Activated naive CD4-positive, alpha-beta T cell treated with anti-CD3 and anti-CD28 coated beads, Interleukin-2, amount 10 ng/mL, durations not matched to agents 7 days and 5 days (primary cell): ENCODE measurements at regions not wholly inside any gene's neighbourhood (a gene's known extent, or its start where the extent isn't known, plus 50 kb on each side); places are given as distances from the start of the nearest gene placed in this dataset.
"Not testable (repeated sequence)": the region's sequence is repeated elsewhere in the genome, so short reads cannot be mapped to it uniquely, and the experiment has no call there.

Experiments
- CTCF ChIA-PET: fragments of 350-600 bp; sonication (Branson Sonifier 250); formaldehyde crosslinking; loops from one replicate; lab custom pipeline; 2021; ENCODE audit warnings: antibody characterized with exemption; lab: Charles Lee
- DNase-seq: peaks from one replicate; pipeline ENCODE4 v3.0.0-alpha.2; 2020
- H3K27ac Mint-ChIP-seq: one replicate; pipeline ENCODE4 v1.8.0; 2021; ENCODE audit warnings: mild to moderate bottlenecking, moderate library complexity, mixed read lengths
- H3K27me3 Mint-ChIP-seq: one replicate; pipeline ENCODE4 v1.8.0; 2021; ENCODE audit warnings: mild to moderate bottlenecking, mixed read lengths
- H3K36me3 Mint-ChIP-seq: one replicate; pipeline ENCODE4 v1.8.0; 2021; ENCODE audit warnings: mixed read lengths
- H3K4me1 Mint-ChIP-seq: one replicate; pipeline ENCODE4 v1.8.0; 2021; ENCODE audit warnings: mixed read lengths
- H3K4me3 Mint-ChIP-seq: one replicate; pipeline ENCODE4 v1.8.0; 2021; ENCODE audit warnings: mild to moderate bottlenecking, moderate library complexity, mixed read lengths
- H3K9me3 Mint-ChIP-seq: one replicate; pipeline ENCODE4 v1.8.0; 2021; ENCODE audit warnings: mixed read lengths

- no peak for DNase-seq
- Mint-ChIP-seq H3K27me3 (no peaks in the 10 kb centered on the region), H3K27ac (no peak overlapping the region), H3K4me3 (no peak overlapping the region), H3K36me3 (no peaks in the 10 kb centered on the region), H3K9me3 (no peaks in the 10 kb centered on the region), H3K4me1 (no peaks in the 10 kb centered on the region)
- CTCF ChIA-PET = no interaction called here
Observed at GRCh38 chr2:56040834-56041233, 117.3 kb upstream of the EFEMP1 start.

GRCh38 chr2:56047136-56047535 is 123.6 kb upstream of the EFEMP1 start:
- no peak for DNase-seq
- Mint-ChIP-seq H3K36me3 (no peaks in the 10 kb centered on the region), H3K4me3 (no peak overlapping the region), H3K4me1 (no peaks in the 10 kb centered on the region), H3K27me3 (no peaks in the 10 kb centered on the region), H3K27ac (no peak overlapping the region), H3K9me3 (no peaks in the 10 kb centered on the region)
- CTCF ChIA-PET = no interaction called here

- Mint-ChIP-seq H3K36me3 (no peaks in the 10 kb centered on the region), H3K27me3 (no peaks in the 10 kb centered on the region), H3K9me3 (no peaks in the 10 kb centered on the region), H3K4me1 (no peaks in the 10 kb centered on the region), H3K4me3 (no peak overlapping the region), H3K27ac (no peak overlapping the region)
- CTCF ChIA-PET = no interaction called here
- no peak for DNase-seq
Observed at GRCh38 chr2:56049233-56049845, 125.8 kb upstream of the EFEMP1 start.

- Mint-ChIP-seq H3K4me3 (no peak overlapping the region), H3K36me3 (no peaks in the 10 kb centered on the region), H3K27me3 (no peaks in the 10 kb centered on the region), H3K4me1 (no peaks in the 10 kb centered on the region), H3K27ac (no peak overlapping the region), H3K9me3 (no peaks in the 10 kb centered on the region)
- CTCF ChIA-PET = no interaction called here
- no peak for DNase-seq
Observed at GRCh38 chr2:56053679-56054078, 130.1 kb upstream of the EFEMP1 start.

- Mint-ChIP-seq H3K27ac (no peak overlapping the region), H3K4me1 (no peaks in the 10 kb centered on the region), H3K36me3 (no peaks in the 10 kb centered on the region), H3K4me3 (no peak overlapping the region), H3K9me3 (peaks cover 3% of the 10 kb centered on the region), H3K27me3 (no peaks in the 10 kb centered on the region)
- no peak for DNase-seq
- CTCF ChIA-PET = no interaction called here
Observed at GRCh38 chr2:56055405-56055804, 128.4 kb upstream of the CCDC85A start.

GRCh38 chr2:56061327-56061726 is 122.5 kb upstream of the CCDC85A start:
- H3K4me1 Mint-ChIP-seq, H3K4me3 Mint-ChIP-seq, H3K27ac Mint-ChIP-seq, DNase-seq, CTCF ChIA-PET, H3K27me3 Mint-ChIP-seq, H3K9me3 Mint-ChIP-seq, H3K36me3 Mint-ChIP-seq: not testable (repeated sequence)

- Mint-ChIP-seq H3K4me3 (no peak overlapping the region), H3K4me1 (no peaks in the 10 kb centered on the region), H3K27ac (no peak overlapping the region), H3K27me3 (no peaks in the 10 kb centered on the region), H3K36me3 (no peaks in the 10 kb centered on the region), H3K9me3 (no peaks in the 10 kb centered on the region)
- CTCF ChIA-PET = no interaction called here
- no peak for DNase-seq
Observed at GRCh38 chr2:56068746-56069145, 115.0 kb upstream of the CCDC85A start.

GRCh38 chr2:56077359-56077915 is 106.4 kb upstream of the CCDC85A start:
- no peak overlapping the region for H3K27ac Mint-ChIP-seq

GRCh38 chr2:56082665-56083064 is 101.1 kb upstream of the CCDC85A start:
- CTCF ChIA-PET = no interaction called here
- H3K4me1 Mint-ChIP-seq = no peaks in the 10 kb centered on the region
- no peak for DNase-seq
- no peaks in the 10 kb centered on the region for H3K27me3 Mint-ChIP-seq
- H3K9me3 Mint-ChIP-seq = peaks cover 2% of the 10 kb centered on the region
- H3K36me3 Mint-ChIP-seq = no peaks in the 10 kb centered on the region
- H3K4me3 Mint-ChIP-seq = no peak overlapping the region
- no peak overlapping the region for H3K27ac Mint-ChIP-seq

More at GRCh38 chr2:56077359-56077915, 106.4 kb upstream of the CCDC85A start:
- CTCF ChIA-PET = no interaction called here
- peaks cover 2% of the 10 kb centered on the region for H3K9me3 Mint-ChIP-seq
- no peak for DNase-seq
- H3K4me3 Mint-ChIP-seq = no peak overlapping the region
- no peaks in the 10 kb centered on the region for H3K36me3 Mint-ChIP-seq
- no peaks in the 10 kb centered on the region for H3K27me3 Mint-ChIP-seq
- H3K4me1 Mint-ChIP-seq = no peaks in the 10 kb centered on the region

- Mint-ChIP-seq H3K27me3 (no peaks in the 10 kb centered on the region), H3K4me1 (no peaks in the 10 kb centered on the region), H3K36me3 (no peaks in the 10 kb centered on the region), H3K27ac (no peak overlapping the region), H3K4me3 (no peak overlapping the region), H3K9me3 (peaks cover 2% of the 10 kb centered on the region)
- CTCF ChIA-PET = no interaction called here
- no peak for DNase-seq
Observed at GRCh38 chr2:56084111-56084901, 99.5 kb upstream of the CCDC85A start.

- Mint-ChIP-seq H3K36me3 (no peaks in the 10 kb centered on the region), H3K4me3 (no peak overlapping the region), H3K27ac (no peak overlapping the region), H3K9me3 (peaks cover 2% of the 10 kb centered on the region), H3K27me3 (no peaks in the 10 kb centered on the region), H3K4me1 (no peaks in the 10 kb centered on the region)
- CTCF ChIA-PET = no interaction called here
- no peak for DNase-seq
Observed at GRCh38 chr2:56086336-56086735, 97.5 kb upstream of the CCDC85A start.

GRCh38 chr2:56088411-56088810 is 95.4 kb upstream of the CCDC85A start:
- Mint-ChIP-seq H3K4me1 (no peaks in the 10 kb centered on the region), H3K9me3 (no peaks in the 10 kb centered on the region), H3K36me3 (no peaks in the 10 kb centered on the region), H3K27me3 (no peaks in the 10 kb centered on the region), H3K4me3 (no peak overlapping the region), H3K27ac (no peak overlapping the region)
- CTCF ChIA-PET = no interaction called here
- no peak for DNase-seq

GRCh38 chr2:56089931-56090330 is 93.9 kb upstream of the CCDC85A start:
- CTCF ChIA-PET = no interaction called here
- Mint-ChIP-seq H3K4me3 (no peak overlapping the region), H3K36me3 (no peaks in the 10 kb centered on the region), H3K27me3 (no peaks in the 10 kb centered on the region), H3K27ac (no peak overlapping the region), H3K4me1 (no peaks in the 10 kb centered on the region), H3K9me3 (no peaks in the 10 kb centered on the region)
- DNase-seq = no peak

GRCh38 chr2:56099963-56100362 is 83.8 kb upstream of the CCDC85A start:
- no peaks in the 10 kb centered on the region for H3K27me3 Mint-ChIP-seq
- CTCF ChIA-PET = no interaction called here
- no peak overlapping the region for H3K4me3 Mint-ChIP-seq
- no peaks in the 10 kb centered on the region for H3K9me3 Mint-ChIP-seq
- H3K36me3 Mint-ChIP-seq = no peaks in the 10 kb centered on the region
- H3K4me1 Mint-ChIP-seq = no peaks in the 10 kb centered on the region
- no peak for DNase-seq
- no peak overlapping the region for H3K27ac Mint-ChIP-seq

- H3K36me3 Mint-ChIP-seq = no peaks in the 10 kb centered on the region
- no peak overlapping the region for H3K27ac Mint-ChIP-seq
- no peaks in the 10 kb centered on the region for H3K9me3 Mint-ChIP-seq
- no peaks in the 10 kb centered on the region for H3K27me3 Mint-ChIP-seq
- no peaks in the 10 kb centered on the region for H3K4me1 Mint-ChIP-seq
- DNase-seq = no peak
- no peak overlapping the region for H3K4me3 Mint-ChIP-seq
- CTCF ChIA-PET = no interaction called here
Observed at GRCh38 chr2:56100791-56101312, 82.9 kb upstream of the CCDC85A start.
